ENCODE measurements at regions not wholly inside any gene's neighbourhood (a gene's known extent, or its start where the extent isn't known, plus 50 kb on each side); places are given as distances from the start of the nearest gene placed in this dataset.

- TF ChIP-seq EZH2phosphoT487 (IDR thresholded peaks at IDR 0.05; ENCODE audit: unreplicated experiment) (no peak), ETS1 (IDR thresholded peaks at IDR 0.05) (no peak), EZH2 (IDR thresholded peaks at IDR 0.05; ENCODE audit: low read depth, unreplicated experiment) (no peak), JUNB (IDR thresholded peaks at IDR 0.05; ENCODE audit: unreplicated experiment) (no peak), REST (IDR thresholded peaks at IDR 0.05; ENCODE audit: unreplicated experiment) (no peak), NANOG (IDR thresholded peaks at IDR 0.05; ENCODE audit: borderline replicate concordance) (no peak), POLR2AphosphoS5 (IDR thresholded peaks at IDR 0.05; ENCODE audit: low read depth) (no peak), STAT1 (IDR thresholded peaks at IDR 0.05; ENCODE audit: unreplicated experiment) (no peak), ZNF331 (CRISPR knock-in tag; IDR thresholded peaks at IDR 0.05; ENCODE audit: low read depth) (no peak), CREB1 (CRISPR knock-in tag; IDR thresholded peaks at IDR 0.05; ENCODE audit: low read depth) (no peak), ZNF114 (CRISPR knock-in tag; IDR thresholded peaks at IDR 0.05) (no peak), ZNF462 (CRISPR knock-in tag; IDR thresholded peaks at IDR 0.05) (no peak)
- TF ChIP-seq, protein P1, sequence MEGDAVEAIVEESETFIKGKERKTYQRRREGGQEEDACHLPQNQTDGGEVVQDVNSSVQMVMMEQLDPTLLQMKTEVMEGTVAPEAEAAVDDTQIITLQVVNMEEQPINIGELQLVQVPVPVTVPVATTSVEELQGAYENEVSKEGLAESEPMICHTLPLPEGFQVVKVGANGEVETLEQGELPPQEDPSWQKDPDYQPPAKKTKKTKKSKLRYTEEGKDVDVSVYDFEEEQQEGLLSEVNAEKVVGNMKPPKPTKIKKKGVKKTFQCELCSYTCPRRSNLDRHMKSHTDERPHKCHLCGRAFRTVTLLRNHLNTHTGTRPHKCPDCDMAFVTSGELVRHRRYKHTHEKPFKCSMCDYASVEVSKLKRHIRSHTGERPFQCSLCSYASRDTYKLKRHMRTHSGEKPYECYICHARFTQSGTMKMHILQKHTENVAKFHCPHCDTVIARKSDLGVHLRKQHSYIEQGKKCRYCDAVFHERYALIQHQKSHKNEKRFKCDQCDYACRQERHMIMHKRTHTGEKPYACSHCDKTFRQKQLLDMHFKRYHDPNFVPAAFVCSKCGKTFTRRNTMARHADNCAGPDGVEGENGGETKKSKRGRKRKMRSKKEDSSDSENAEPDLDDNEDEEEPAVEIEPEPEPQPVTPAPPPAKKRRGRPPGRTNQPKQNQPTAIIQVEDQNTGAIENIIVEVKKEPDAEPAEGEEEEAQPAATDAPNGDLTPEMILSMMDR (conservative IDR thresholded peaks at IDR 0.05; ENCODE audit: low read depth in 2 of 2), result no peak
Observed at GRCh38 chr6:101089640-101090039, 208.5 kb upstream of the ASCC3 start.
